ENCODE measurements at regions not wholly inside any gene's neighbourhood (a gene's known extent, or its start where the extent isn't known, plus 50 kb on each side); places are given as distances from the start of the nearest gene placed in this dataset.

GRCh38 chr1:83694449-83694848 lies 304.5 kb downstream of the TTLL7 start:
- DNase-seq (ENCODE audit: missing footprints) (no peak), ATAC-seq (no peak)
- intact Hi-C loops (cut with DNase I) = no loop called here

- intact Hi-C loops (cut with DNase I) = no loop called here
- DNase-seq (ENCODE audit: missing footprints) (no peak), ATAC-seq (no peak)
Observed at GRCh38 chr1:83693427-83694126, 305.4 kb downstream of the TTLL7 start.

GRCh38 chr1:83692524-83693381 lies 306.2 kb downstream of the TTLL7 start:
- ATAC-seq (peak; percentile 50), DNase-seq (ENCODE audit: missing footprints) (no peak)
- intact Hi-C loops (cut with DNase I) = no loop called here

- intact Hi-C loops (cut with DNase I) = no loop called here
- DNase-seq (ENCODE audit: missing footprints) (no peak), ATAC-seq (no peak)
Observed at GRCh38 chr1:83691953-83692500, 306.9 kb downstream of the TTLL7 start.

GRCh38 chr1:83689921-83690868 lies 308.7 kb downstream of the TTLL7 start:
- intact Hi-C loops (cut with DNase I) = no loop called here
- no peak for DNase-seq (ENCODE audit: missing footprints)
- no peak for ATAC-seq

GRCh38 chr1:83682132-83682531 lies 316.8 kb downstream of the TTLL7 start:
- ATAC-seq (no peak), DNase-seq (ENCODE audit: missing footprints) (no peak)
- intact Hi-C loops (cut with DNase I) = no loop called here

GRCh38 chr1:83676106-83676505 lies 322.8 kb downstream of the TTLL7 start:
- intact Hi-C loops (cut with DNase I) = no loop called here
- DNase-seq (ENCODE audit: missing footprints) = no peak
- ATAC-seq = no peak

GRCh38 chr1:83673312-83673711 lies 325.6 kb downstream of the TTLL7 start:
- DNase-seq (ENCODE audit: missing footprints) (no peak), ATAC-seq (no peak)
- intact Hi-C loops (cut with DNase I) = no loop called here

GRCh38 chr1:83671586-83671985 lies 327.3 kb downstream of the TTLL7 start:
- intact Hi-C loops (cut with DNase I) = no loop called here
- no peak for DNase-seq (ENCODE audit: missing footprints)
- ATAC-seq = no peak

GRCh38 chr1:83670909-83671565 lies 327.9 kb downstream of the TTLL7 start:
- intact Hi-C loops (cut with DNase I) = no loop called here
- ATAC-seq (no peak), DNase-seq (ENCODE audit: missing footprints) (no peak)

GRCh38 chr1:83641796-83642443 lies 357.0 kb downstream of the TTLL7 start:
- peak; percentile 42 for ATAC-seq
- intact Hi-C loops (cut with DNase I) = no loop called here

GRCh38 chr1:83641206-83641658 lies 357.7 kb downstream of the TTLL7 start:
- intact Hi-C loops (cut with DNase I) = no loop called here
- DNase-seq (ENCODE audit: missing footprints) (no peak), ATAC-seq (peak; percentile 48)

More at GRCh38 chr1:83641796-83642443, 357.0 kb downstream of the TTLL7 start:
- DNase-seq (ENCODE audit: missing footprints) = no peak

GRCh38 chr1:83639785-83640184 lies 359.1 kb downstream of the TTLL7 start:
- intact Hi-C loops (cut with DNase I) = no loop called here
- DNase-seq (ENCODE audit: missing footprints) (no peak), ATAC-seq (no peak)

- intact Hi-C loops (cut with DNase I) = no loop called here
- ATAC-seq (no peak), DNase-seq (ENCODE audit: missing footprints) (no peak)
Observed at GRCh38 chr1:83637586-83637985, 361.3 kb downstream of the TTLL7 start.

GRCh38 chr1:83637009-83637408 lies 361.9 kb downstream of the TTLL7 start:
- DNase-seq (ENCODE audit: missing footprints) (no peak), ATAC-seq (peak; percentile 66)
- intact Hi-C loops (cut with DNase I) = no loop called here

GRCh38 chr1:83632906-83633305 lies 366.0 kb downstream of the TTLL7 start:
- intact Hi-C loops (cut with DNase I) = no loop called here
- ATAC-seq (no peak), DNase-seq (ENCODE audit: missing footprints) (no peak)

GRCh38 chr1:83631851-83632250 lies 367.1 kb downstream of the TTLL7 start:
- DNase-seq (ENCODE audit: missing footprints) = no peak
- intact Hi-C loops (cut with DNase I) = no loop called here
- ATAC-seq = no peak

GRCh38 chr1:83627045-83627444 lies 371.9 kb downstream of the TTLL7 start:
- intact Hi-C loops (cut with DNase I) = no loop called here
- no peak for DNase-seq (ENCODE audit: missing footprints)
- ATAC-seq = no peak

Data from Right ventricle myocardium inferior (tissue), 1 donor.